ENCODE measurements at regions not wholly inside any gene's neighbourhood (a gene's known extent, or its start where the extent isn't known, plus 50 kb on each side); places are given as distances from the start of the nearest gene placed in this dataset.

- TF ChIP-seq POLR2AphosphoS5 (IDR thresholded peaks at IDR 0.05; ENCODE audit: borderline replicate concordance, low read depth, low read length) (no peak), EZH2 (IDR thresholded peaks at IDR 0.05) (no peak)
Measured at GRCh38 chr4:134700251-134700650, 498.7 kb upstream of the PABPC4L start.

Measured in SK-N-MC (cell line).